22Rv1 (cell line): ENCODE measurements at regions not wholly inside any gene's neighbourhood (a gene's known extent, or its start where the extent isn't known, plus 50 kb on each side); places are given as distances from the start of the nearest gene placed in this dataset.

Experiments used
- ZFX ChIP-seq: fragments of 450-650 bp; IDR thresholded peaks from 2 replicates; pipeline ENCODE4 v1.6.1; 2017; ENCODE audit warnings: antibody characterized with exemption, borderline replicate concordance
- TF ChIP-seq, protein P1 (sequence below): fragments of 450-650 bp; IDR thresholded peaks from 2 replicates; pipeline ENCODE4 v1.5.1; 2017; ENCODE audit warnings: mild to moderate bottlenecking

- TF ChIP-seq, protein P1, sequence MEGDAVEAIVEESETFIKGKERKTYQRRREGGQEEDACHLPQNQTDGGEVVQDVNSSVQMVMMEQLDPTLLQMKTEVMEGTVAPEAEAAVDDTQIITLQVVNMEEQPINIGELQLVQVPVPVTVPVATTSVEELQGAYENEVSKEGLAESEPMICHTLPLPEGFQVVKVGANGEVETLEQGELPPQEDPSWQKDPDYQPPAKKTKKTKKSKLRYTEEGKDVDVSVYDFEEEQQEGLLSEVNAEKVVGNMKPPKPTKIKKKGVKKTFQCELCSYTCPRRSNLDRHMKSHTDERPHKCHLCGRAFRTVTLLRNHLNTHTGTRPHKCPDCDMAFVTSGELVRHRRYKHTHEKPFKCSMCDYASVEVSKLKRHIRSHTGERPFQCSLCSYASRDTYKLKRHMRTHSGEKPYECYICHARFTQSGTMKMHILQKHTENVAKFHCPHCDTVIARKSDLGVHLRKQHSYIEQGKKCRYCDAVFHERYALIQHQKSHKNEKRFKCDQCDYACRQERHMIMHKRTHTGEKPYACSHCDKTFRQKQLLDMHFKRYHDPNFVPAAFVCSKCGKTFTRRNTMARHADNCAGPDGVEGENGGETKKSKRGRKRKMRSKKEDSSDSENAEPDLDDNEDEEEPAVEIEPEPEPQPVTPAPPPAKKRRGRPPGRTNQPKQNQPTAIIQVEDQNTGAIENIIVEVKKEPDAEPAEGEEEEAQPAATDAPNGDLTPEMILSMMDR = no peak
- TF ChIP-seq ZFX = no peak
Measured at GRCh38 chr6:111987295-111987694, 66.6 kb upstream of the CCN6 start.
